ENCODE measurements at regions not wholly inside any gene's neighbourhood (a gene's known extent, or its start where the extent isn't known, plus 50 kb on each side); places are given as distances from the start of the nearest gene placed in this dataset.

DNA sequence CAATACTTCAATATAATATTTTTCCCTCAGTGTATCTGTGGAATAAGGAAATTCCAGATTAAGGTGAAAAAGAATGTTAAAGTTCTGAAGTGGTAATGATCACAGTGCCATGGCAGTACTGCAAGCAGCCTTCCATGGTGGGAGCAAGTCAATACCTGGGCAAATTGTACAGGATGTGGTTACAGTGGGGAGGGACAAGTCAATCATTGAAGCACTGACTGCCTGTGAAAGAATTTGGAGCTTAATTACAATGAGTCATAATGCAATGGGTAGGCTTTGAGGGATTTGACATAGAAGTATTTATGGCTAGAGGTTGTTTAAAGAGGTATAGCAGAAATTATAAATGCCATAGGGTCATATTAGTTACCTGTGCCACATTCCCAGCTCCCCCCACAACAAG, 786.5 kb upstream of the ACO1 start:
- in situ Hi-C loops (cut with MboI; ENCODE audit: low sequenced_read_pairs): no loop called here

DNA sequence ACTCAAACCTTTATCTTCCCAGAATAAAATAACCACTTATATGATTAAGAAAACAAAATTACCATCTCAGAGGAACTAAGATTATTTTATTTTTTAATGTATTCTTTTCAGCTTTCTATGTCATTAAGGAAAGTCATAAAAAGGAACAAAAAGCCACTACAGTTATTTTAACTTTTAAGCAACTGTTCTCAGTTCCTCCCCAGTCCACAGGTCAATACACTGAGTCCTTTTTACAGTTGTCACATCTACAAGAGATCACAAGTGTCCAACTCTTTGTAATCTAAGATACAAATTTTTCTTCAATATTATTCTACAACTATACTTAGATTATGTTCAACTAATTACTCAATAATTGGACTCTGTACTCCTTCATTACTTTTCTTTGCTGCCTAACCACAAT, 782.8 kb upstream of the ACO1 start:
- in situ Hi-C loops (cut with MboI; ENCODE audit: low sequenced_read_pairs): no loop called here

DNA sequence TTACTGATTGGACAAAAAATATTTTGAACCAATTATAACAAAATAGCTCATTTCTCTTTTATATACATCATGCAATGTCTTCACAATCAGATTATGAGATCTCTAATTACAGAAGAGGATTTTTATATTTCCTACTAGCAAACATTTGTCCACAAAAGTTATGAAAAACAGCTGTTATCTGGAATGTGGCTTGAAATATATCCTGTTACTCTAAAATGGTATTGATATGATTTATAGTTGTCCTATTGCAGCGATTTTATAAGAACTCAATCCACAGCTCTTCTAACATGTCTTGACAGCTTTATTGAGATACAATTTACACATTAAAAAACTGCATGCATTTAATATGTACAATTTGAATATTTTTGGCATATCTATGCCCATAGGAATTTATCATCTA, 779.9 kb upstream of the ACO1 start:
- in situ Hi-C loops (cut with MboI; ENCODE audit: low sequenced_read_pairs): no loop called here

DNA sequence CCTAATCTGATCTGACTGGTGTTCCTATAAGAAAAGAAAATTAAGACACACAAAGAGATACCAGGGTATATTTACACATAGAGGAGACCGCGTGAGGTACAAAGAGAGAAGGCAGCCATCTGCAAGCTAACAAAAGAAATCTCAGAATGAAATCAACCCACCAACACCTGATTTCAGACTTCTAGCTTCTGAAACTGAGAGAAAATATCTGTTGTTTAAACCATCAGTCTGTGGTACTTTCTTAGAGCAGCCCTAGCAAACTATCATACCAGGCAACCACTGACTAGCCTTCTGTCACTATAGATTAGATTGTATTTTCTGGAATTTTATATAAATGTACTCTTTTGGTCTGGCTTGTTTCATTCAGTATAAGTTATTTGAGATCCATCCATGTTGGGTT, 779.3 kb upstream of the ACO1 start:
- in situ Hi-C loops (cut with MboI; ENCODE audit: low sequenced_read_pairs): no loop called here

DNA sequence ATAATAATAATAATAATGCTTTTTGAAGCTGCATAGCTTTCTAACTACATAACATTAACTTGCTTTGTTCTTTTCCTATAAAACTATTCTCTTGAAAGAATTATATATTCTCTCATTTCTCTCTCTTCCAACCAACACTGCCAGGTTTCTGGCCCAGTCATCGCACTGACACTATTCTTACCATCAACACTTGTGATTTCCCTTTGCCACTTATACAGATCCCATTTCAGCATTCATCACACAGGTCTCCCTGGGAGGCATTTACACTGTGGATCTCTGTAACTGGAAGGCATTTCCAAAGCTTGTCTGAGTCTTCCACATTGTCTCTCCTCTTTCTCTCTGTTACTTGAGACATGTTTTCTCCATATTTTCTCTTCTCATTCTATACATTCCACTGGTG, 777.8 kb upstream of the ACO1 start:
- in situ Hi-C loops (cut with MboI; ENCODE audit: low sequenced_read_pairs): no loop called here

DNA sequence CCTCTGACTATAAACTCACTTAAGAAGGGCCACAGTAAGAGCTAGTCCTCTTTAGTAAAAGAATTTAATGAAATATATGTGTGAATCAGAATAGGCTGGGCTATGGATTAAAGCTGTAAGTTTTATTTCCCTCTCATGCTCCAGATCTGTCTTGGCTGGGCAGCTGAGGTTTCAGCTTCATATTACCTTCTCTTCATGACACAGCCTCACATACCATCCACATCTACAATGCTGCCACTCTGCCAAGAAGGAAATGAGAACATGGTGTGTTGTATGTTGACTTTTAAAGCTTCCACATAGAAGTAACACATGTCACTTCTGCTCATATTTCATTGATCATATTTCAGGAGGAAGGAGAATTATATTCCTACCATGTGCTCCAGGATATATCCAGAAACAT, 776.0 kb upstream of the ACO1 start:
- in situ Hi-C loops (cut with MboI; ENCODE audit: low sequenced_read_pairs): no loop called here

DNA sequence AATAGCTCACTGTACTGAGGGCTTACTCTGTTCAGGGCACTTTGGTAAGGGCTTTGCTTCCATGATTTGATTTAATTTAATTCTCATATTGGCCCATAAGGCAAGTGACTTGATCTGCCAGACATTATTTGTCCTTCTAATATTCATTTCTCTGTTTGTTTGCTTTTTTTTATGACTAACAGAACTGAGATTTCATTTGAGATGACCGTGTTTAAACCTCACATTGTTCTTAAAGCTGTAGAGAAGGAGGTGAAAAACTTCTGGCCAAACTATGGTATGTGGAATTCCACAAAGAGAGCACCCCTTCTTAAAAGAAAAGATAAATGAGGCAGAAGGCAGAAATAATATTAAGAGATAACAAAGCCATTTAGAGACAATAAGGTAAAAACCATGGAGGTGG, 775.6 kb upstream of the ACO1 start:
- in situ Hi-C loops (cut with MboI; ENCODE audit: low sequenced_read_pairs): no loop called here

DNA sequence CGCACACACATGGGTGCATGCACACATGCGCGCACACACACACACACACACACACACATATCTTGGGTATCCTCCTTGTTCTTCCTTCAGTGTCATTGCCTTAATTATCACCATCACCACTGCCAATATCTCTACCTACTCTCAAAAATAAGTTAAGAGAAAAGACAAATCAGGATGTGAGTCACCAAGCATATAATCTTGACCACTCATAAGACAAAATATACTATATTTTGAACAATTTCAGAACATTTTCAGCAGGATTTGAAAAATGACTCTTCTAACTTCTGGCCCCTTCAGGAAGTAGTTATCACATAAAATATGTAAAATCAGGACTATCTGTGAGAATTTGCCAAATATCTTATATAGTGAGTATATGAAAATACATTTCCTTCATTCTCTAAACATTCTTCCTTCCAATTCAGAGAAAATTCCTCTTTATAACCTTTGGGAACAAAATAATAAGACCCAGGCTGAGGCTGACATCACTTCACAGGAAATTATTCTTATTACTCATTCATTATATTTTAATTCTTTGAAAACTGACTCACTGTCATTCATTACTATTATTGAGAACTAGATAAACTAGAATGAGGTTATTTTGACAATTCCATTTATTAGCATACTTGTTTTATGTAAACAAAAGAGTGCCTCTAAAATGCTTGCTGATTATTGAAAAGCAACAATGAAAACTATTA, 772.0 kb upstream of the ACO1 start:
- in situ Hi-C loops (cut with MboI; ENCODE audit: low sequenced_read_pairs): no loop called here

DNA sequence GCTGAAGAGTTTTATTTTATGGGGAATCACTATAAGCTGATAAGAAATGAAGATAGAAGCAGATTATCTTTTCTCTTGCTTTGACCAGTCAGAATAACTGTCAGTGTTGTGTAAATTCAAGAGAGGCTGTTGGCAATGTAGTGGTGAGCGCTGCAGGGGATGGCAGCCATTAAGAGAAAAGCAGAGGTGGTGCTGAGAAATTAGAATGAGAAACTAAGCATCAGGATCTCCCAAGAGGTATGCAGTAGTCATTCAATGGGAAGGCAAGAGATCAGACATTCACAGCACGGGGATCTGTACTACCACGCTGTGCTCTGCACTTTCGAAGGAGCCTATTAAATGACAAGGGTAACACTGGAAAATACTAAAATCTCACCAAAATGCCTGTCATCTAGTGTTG, 768.5 kb upstream of the ACO1 start:
- in situ Hi-C loops (cut with MboI; ENCODE audit: low sequenced_read_pairs): no loop called here

DNA sequence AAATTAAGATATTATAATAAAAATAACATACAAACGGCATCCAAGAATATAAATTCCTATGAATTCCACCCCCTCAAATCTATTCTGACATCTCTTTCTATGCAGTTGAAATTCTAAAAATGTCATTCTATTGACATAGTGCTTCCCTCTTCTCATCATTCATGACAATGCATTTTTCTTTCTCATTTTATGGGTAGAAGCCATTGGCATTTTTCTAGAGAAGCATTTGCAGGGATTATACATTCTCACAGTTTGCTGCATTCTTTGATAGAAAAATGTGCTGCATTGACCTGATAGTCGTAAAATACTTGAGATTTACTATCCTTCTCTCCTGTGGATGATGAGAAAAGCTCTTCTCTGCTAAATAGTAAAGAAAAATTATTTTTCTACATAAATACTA, 760.9 kb upstream of the ACO1 start:
- in situ Hi-C loops (cut with MboI; ENCODE audit: low sequenced_read_pairs): no loop called here

DNA sequence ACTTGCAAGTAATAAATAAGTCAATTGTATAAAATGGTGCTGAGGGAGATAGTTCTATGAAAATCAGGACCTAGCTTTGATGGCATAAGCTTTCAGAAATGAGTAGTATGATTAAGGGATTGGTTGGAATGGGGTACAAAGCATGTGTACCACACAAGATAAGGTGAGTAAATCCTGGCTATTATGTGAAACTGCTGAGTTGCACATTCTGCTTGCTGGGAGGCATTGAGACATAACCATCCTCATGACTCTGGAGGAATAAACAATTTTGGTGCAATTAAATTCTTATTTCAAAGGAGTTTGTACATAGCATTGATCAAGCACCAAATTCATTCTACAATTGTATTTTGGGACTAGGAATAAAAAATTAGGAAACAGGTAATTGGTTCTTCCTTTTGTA, 755.2 kb upstream of the ACO1 start:
- in situ Hi-C loops (cut with MboI; ENCODE audit: low sequenced_read_pairs): no loop called here

DNA sequence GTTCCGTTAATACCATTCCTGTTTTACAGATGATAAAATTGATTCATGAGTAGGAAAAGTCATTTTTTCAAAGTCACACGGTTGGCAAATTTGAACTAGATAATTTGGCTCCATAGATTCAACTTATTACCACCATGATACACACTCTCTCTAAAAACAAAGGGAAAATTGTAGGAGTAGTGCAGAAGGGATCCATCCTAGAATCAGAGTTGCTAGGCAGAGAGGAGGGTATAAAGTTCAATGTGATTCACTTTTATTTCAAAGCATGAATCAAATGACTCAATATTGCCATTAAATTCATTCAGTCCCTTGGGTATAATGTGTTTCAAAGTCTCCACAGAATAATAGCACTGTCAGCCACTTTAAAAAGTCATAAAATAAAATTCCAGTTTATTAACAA, 747.2 kb upstream of the ACO1 start:
- in situ Hi-C loops (cut with MboI; ENCODE audit: low sequenced_read_pairs): no loop called here

DNA sequence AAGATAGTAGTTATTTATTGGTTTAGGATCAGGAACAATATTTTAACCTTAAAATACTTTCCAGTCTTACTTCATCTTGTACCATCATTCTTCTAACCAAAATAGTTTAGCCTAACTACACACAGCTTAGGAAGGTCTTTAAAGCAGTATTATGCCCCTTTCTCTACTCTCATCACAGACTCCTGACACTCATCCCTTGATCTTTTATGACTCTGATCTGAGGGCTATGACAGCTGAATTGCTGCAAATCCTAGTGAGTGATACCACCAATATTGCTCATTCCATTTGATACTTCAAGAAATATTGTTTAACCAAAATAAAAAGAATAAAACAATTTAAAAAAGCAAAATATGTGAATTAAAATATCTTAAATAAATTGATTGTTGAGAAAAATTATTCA, 746.6 kb upstream of the ACO1 start:
- in situ Hi-C loops (cut with MboI; ENCODE audit: low sequenced_read_pairs): no loop called here

DNA sequence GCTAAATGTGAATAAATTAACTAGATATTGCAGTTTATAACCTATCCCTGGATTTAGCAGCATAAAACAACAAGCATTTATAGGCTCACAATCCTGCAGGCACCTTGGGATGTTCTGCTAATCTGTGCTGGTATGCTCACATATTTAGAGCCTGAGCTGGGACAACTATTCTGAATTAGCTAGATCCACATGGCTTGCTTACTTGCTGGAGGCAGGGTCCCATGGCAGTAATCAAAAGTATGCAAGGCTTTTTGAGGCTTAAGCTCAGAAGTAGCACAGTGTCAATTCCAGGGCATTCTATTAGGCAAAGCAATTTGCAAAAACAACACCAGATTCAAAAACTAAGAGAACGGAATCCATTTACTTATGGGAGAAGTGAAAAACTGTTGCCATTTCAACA, 745.0 kb upstream of the ACO1 start:
- in situ Hi-C loops (cut with MboI; ENCODE audit: low sequenced_read_pairs): no loop called here

DNA sequence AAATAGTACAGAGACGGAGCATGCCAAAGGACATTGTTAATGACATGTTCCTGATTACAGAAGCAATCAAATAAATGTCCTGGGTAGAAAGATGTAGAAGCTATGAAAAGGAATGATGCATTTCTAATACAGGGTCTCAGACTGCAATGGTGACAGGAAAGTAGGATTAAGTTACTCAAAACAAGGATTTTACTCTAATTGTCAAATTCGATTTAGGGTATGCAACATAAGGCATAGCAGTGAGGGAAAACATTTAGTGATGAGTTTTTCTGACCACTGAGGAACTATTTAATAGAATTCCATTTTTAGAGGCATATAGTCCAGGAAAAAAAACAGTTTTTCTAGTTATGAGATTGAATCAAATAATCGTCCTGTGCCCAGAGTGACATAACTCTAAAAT, 715.1 kb upstream of the ACO1 start:
- in situ Hi-C loops (cut with MboI; ENCODE audit: low sequenced_read_pairs): no loop called here

DNA sequence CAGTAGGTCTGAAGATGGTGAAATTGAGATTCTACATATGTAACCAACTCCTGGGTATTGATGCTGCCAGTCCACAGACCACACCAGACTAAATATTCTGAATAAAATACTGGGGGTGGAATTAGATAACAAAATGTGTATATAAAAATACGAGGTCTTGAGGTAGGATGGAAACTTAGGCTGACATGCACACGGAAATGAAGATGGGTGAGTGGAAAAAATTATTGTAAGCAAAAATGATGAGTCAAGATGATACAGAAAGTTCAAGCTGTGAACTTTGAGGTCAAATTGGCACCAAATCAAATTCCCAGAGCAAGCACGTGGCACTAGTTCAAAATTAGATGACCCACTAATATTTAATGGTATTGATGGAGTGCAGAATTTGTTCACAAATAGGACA, 713.4 kb upstream of the ACO1 start:
- in situ Hi-C loops (cut with MboI; ENCODE audit: low sequenced_read_pairs): no loop called here

DNA sequence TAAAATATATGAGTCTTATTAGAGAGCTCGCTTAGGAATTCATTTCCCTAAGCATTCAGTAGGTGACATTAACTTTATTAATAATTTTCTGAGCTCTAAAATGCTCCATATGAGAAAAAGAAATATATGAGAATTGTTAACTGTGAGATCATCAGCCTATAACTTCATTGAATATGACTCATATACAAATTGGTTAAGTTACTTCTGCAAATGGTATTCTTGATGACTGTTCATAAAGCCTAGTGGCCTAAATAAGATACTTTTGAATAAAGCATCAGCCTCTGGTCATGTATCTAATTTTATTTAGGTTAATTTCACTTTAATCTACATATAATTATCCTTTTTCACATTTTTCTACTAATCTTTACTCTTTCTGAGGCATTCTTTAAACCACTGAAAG, 710.2 kb upstream of the ACO1 start:
- in situ Hi-C loops (cut with MboI; ENCODE audit: low sequenced_read_pairs): no loop called here

DNA sequence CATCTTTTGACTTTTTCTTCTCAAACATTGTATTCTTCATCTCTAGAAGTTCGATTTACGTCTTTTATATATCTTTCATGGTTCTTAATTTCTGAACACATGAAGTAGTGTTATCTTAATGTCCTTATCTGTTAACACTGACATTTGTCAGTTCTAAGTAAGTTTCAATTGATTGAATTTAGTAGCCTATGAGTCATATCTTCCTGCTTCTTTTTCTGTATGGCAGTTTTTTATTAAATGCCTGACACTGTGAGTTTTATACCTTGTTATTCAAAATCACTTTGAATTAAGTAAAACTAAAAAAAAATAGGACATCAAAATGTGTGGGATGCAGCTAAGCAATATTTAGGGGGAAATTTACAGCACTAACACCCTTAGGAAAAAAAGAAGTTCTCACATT, 707.0 kb upstream of the ACO1 start:
- in situ Hi-C loops (cut with MboI; ENCODE audit: low sequenced_read_pairs): no loop called here

DNA sequence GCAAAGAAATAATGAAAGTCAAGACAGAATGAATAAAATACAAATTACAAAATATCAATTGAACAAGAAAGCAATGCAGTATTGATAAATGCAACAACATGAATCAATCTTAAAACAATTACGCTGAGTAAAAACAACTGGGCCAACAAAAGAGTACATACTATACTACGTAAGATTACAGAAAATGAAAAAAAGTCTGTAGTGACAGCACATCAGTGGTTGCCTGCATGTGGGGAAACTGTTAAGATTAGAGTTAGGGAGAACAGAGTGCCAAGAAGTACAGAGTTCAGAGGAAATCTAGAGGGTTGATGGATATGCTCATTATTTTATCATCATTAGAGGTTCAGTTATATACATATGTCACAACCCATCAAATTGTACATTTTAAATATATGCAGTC, 706.6 kb upstream of the ACO1 start:
- in situ Hi-C loops (cut with MboI; ENCODE audit: low sequenced_read_pairs): no loop called here

DNA sequence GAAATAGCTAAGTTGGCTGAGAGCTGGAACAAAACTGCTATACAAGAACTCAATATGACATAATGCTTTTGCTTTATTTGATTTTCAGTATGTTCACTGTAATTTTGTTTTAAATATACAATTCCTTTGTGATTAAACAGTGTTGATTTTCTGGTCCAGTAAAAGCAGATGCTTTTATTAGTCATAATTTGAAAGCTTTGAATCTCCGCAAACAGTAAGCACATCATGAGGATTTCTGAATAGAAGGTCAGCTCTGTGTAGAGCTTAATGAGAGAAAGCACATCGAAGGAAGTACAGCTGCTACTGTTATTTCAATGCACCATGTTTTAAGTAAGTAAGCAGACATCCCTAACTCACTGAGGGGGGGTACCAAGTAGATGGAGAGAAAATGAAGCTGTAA, 701.3 kb upstream of the ACO1 start:
- in situ Hi-C loops (cut with MboI; ENCODE audit: low sequenced_read_pairs): no loop called here

DNA sequence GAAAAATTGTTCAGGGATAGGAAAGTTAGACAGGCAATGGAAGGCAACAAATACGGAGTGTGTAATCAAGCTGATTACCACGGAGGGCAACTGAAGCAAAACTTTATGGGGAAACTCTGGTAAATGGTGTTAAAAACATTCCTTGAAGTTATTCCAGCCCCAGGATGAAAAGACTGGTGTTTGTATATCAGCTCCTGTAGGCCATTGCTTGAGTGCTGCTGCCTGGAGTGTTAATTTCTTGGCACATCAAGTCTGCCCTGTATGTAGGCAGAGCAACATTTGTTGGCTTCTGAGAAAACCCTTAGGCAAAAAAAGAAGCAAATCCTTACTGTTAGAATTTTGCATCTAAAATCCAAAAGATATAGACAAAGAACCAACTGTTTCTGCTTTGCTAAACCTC, 686.5 kb upstream of the ACO1 start:
- in situ Hi-C loops (cut with MboI; ENCODE audit: low sequenced_read_pairs): no loop called here

DNA sequence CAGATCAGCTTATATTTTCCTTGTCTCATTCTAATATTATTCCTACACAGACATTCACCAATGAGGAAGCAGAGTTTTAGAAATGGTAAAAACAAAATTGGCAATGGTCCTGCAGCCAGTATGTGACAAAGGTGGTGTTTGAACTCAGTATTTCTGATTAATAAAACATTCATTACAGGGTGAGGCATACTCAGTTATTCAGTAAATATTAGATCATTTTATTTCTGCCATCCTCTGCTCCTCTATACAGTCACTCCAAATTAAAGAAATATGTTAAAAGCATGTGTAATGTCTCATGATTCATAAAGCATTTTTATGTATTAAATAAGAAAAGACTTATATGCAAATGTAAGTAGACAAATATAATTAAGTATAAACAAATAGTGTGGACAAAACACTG, 684.6 kb upstream of the ACO1 start:
- in situ Hi-C loops (cut with MboI; ENCODE audit: low sequenced_read_pairs): no loop called here

DNA sequence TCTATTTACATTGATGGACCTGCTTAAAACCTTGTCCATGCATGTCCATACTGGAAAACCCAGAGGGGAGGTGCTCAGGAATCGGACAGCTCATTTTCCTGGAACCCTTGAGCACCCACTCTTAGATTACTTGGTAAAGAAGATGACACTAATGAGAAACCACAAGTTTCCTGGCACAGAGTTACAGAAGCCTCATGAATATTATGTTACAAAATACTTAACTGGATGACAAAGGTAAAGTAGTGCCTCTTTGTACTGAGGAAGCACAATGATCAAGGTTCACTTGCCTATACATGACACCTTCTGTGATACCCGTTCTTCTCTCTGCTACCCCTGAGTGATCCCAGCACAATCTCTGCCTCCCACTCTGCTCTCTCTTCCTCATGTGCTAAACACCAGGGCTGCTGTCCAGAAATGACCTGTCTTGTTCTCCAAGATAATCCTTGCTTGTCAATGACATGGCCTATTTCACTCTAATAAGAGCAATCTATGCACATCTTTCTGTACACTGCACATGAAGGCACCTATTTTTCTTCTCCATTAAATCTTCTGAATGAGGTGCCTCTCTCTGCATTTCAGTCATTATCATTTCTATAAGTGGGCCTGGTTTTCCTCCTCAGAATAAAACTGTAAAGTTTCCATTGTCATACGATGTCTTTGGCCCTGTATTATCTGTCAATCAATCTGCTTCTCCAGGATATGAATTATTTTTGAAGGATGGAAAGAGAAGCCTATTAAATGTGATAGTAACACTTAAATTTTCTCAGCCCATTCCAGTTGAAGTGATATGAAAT, 684.0 kb upstream of the ACO1 start:
- in situ Hi-C loops (cut with MboI; ENCODE audit: low sequenced_read_pairs): no loop called here

All from HL-60/S4 (cell line).